Naive thymus-derived CD4-positive, alpha-beta T cell (primary cell): ENCODE measurements at regions not wholly inside any gene's neighbourhood (a gene's known extent, or its start where the extent isn't known, plus 50 kb on each side); places are given as distances from the start of the nearest gene placed in this dataset.
"Not testable (repeated sequence)": the region's sequence is repeated elsewhere in the genome, so short reads cannot be mapped to it uniquely, and the experiment has no call there.

Source experiments
- ATAC-seq: fragments of 150-1000 bp; cut with Tn5 transposase; 2 replicates; pipeline ENCODE4 v1.10.0; 2021; ENCODE audit warnings: mild to moderate bottlenecking, moderate library complexity
- CTCF ChIA-PET: fragments of 350-600 bp; sonication (Branson Sonifier 250); formaldehyde crosslinking; loops from one replicate; lab custom pipeline; 2021; ENCODE audit warnings: antibody characterized with exemption; lab: Charles Lee
- POLR2A ChIA-PET: fragments of 350-600 bp; sonication (Branson Sonifier 250); formaldehyde crosslinking; loops from one replicate; lab custom pipeline; 2021; ENCODE audit warnings: antibody characterized with exemption, inconsistent platforms; lab: Charles Lee
- DNase-seq, 9 donors: peaks; one replicate each; pipeline versions ENCODE4 v3.0.0 to v3.0.0-alpha.2; 2020 to 2022; ENCODE audit warnings: mixed read lengths in 1 of 9
- H3K27ac ChIP-seq: one replicate; pipeline ENCODE4 v1.7.0; 2013; ENCODE audit warnings: mild to moderate bottlenecking, low read depth, low read length, moderate library complexity
- H3K27me3 ChIP-seq, 2 donors: one replicate each; pipeline ENCODE4 v1.7.0; 2013; ENCODE audit warnings: low read length in 2 of 2, mild to moderate bottlenecking in 2 of 2, moderate library complexity in 2 of 2; ENCODE audit not compliant: control insufficient read depth in 2 of 2, insufficient read depth in 2 of 2
- H3K36me3 ChIP-seq, 3 experiments: 1 replicate in 2 of 3; 2 replicates in 1 of 3; pipeline ENCODE4 v1.7.0; 2013; ENCODE audit warnings: low read length in 3 of 3, mild to moderate bottlenecking in 3 of 3, moderate library complexity in 1 of 3; ENCODE audit not compliant: insufficient read depth in 3 of 3, control insufficient read depth in 2 of 3
- H3K4me1 ChIP-seq, 2 donors: one replicate each; pipeline ENCODE4 v1.7.0; 2013; ENCODE audit warnings: low read length in 2 of 2, mild to moderate bottlenecking in 2 of 2, moderate library complexity in 1 of 2; ENCODE audit not compliant: control insufficient read depth in 2 of 2, insufficient read depth in 2 of 2
- H3K4me3 ChIP-seq: 2 replicates; pipeline ENCODE4 v1.7.0; 2013; ENCODE audit warnings: mild to moderate bottlenecking, low read length
- H3K9me3 ChIP-seq, 3 experiments: 1 replicate in 2 of 3; 2 replicates in 1 of 3; pipeline ENCODE4 v1.7.0; 2013; ENCODE audit warnings: low read length in 3 of 3; ENCODE audit not compliant: control insufficient read depth in 2 of 3
- H3K27ac Mint-ChIP-seq, 9 donors: one replicate each; pipeline ENCODE4 v1.8.0; 2020 to 2022; ENCODE audit warnings: mixed read lengths in 9 of 9, mild to moderate bottlenecking in 8 of 9, moderate library complexity in 5 of 9, inconsistent platforms in 2 of 9
- H3K27me3 Mint-ChIP-seq, 5 donors: one replicate each; pipeline ENCODE4 v1.8.0; 2021 to 2022; ENCODE audit warnings: mixed read lengths in 5 of 5, mild to moderate bottlenecking in 1 of 5
- H3K36me3 Mint-ChIP-seq, 5 donors: one replicate each; pipeline ENCODE4 v1.8.0; 2020 to 2022; ENCODE audit warnings: mixed read lengths in 5 of 5, mild to moderate bottlenecking in 3 of 5, inconsistent platforms in 1 of 5
- H3K4me1 Mint-ChIP-seq, 7 donors: one replicate each; pipeline ENCODE4 v1.8.0; 2020 to 2022; ENCODE audit warnings: mixed read lengths in 7 of 7, mild to moderate bottlenecking in 3 of 7, inconsistent platforms in 1 of 7
- H3K4me3 Mint-ChIP-seq, 10 donors: one replicate each; pipeline ENCODE4 v1.8.0; 2020 to 2022; ENCODE audit warnings: mild to moderate bottlenecking in 10 of 10, mixed read lengths in 10 of 10, moderate library complexity in 6 of 10, inconsistent platforms in 2 of 10
- H3K9me3 Mint-ChIP-seq, 11 donors: one replicate each; pipeline ENCODE4 v1.8.0; 2020 to 2022; ENCODE audit warnings: mixed read lengths in 11 of 11, mild to moderate bottlenecking in 4 of 11, inconsistent platforms in 1 of 11, moderate library complexity in 1 of 11
- intact Hi-C, 2 donors: fragments of 100-400 bp; cut with micrococcal nuclease; formaldehyde crosslinking; loops; one replicate each; pipeline ENCODE4 v1.15.1; 2023

- H3K27ac Mint-ChIP-seq = no peak overlapping the region
- H3K4me1 ChIP-seq = no peaks in the 10 kb centered on the region
- H3K27me3 Mint-ChIP-seq = peaks cover 0 to 14% (median 0%) of the 10 kb centered on the region in 5 donors
- ChIA-PET CTCF (interaction anchor here (0.7 to 4.1 kb wide), 10 partner anchors 11 to 368 kb away, joined by 3 to 23 read pairs (median 4); no protein-coding TSS in a partner anchor), POLR2A (interaction anchor here (1.9 kb wide), 1 partner anchor 104 kb away, joined by 8 read pairs; no protein-coding TSS in a partner anchor)
- ATAC-seq (no peak), DNase-seq (no peak)
- H3K36me3 ChIP-seq = no peaks in the 10 kb centered on the region
- peaks cover 0 to 2% (median 0%) of the 10 kb centered on the region in 11 donors for H3K9me3 Mint-ChIP-seq
- H3K36me3 Mint-ChIP-seq = peaks cover 0 to 4% (median 0%) of the 10 kb centered on the region in 5 donors
- no peak overlapping the region for H3K27ac ChIP-seq
- intact Hi-C loops = loop anchor here (1.0 to 5.0 kb wide), 9 partner anchors 101 to 1856 kb away; partner anchors contain the start of gene CARS2 (in 1 of the 2)
- no peaks in the 10 kb centered on the region for H3K27me3 ChIP-seq
- no peak overlapping the region for H3K4me3 ChIP-seq
- peaks cover 0 to 17% (median 14%) of the 10 kb centered on the region in 7 donors for H3K4me1 Mint-ChIP-seq
- no peaks in the 10 kb centered on the region for H3K9me3 ChIP-seq
- no peak overlapping the region for H3K4me3 Mint-ChIP-seq
These were observed 96.1 kb downstream of the ANKRD10 start for GRCh38 chr13:110818747-110819146.

- peak; percentile 39 to 78 (median 66) for DNase-seq
- Histone ChIP-seq H3K27ac (no peak overlapping the region), H3K36me3 (no peaks in the 10 kb centered on the region), H3K4me3 (no peak overlapping the region), H3K27me3 (no peaks in the 10 kb centered on the region), H3K4me1 (no peaks in the 10 kb centered on the region), H3K9me3 (no peaks in the 10 kb centered on the region)
- peaks cover 0 to 3% (median 0%) of the 10 kb centered on the region in 11 donors for H3K9me3 Mint-ChIP-seq
- ATAC-seq = peak; percentile 95
- H3K27ac Mint-ChIP-seq = peak overlapping the region in 1 of 9 donors; percentile 72
- POLR2A ChIA-PET = no interaction called here
- peaks cover 0 to 17% (median 14%) of the 10 kb centered on the region in 7 donors for H3K4me1 Mint-ChIP-seq
- intact Hi-C loops = loop anchor here (1.0 to 5.0 kb wide), 9 partner anchors 102 to 1857 kb away; partner anchors contain the start of gene CARS2 (in 1 of the 2)
- peaks cover 0 to 4% (median 0%) of the 10 kb centered on the region in 5 donors for H3K36me3 Mint-ChIP-seq
- CTCF ChIA-PET = interaction anchor here (0.6 to 4.1 kb wide), 7 partner anchors 10 to 364 kb away, joined by 3 to 23 read pairs (median 6); no protein-coding TSS in a partner anchor
- H3K4me3 Mint-ChIP-seq = peak overlapping the region in 3 of 10 donors; percentile 16 to 21 (median 19)
- H3K27me3 Mint-ChIP-seq = peaks cover 0 to 13% (median 0%) of the 10 kb centered on the region in 5 donors
These were observed 95.5 kb downstream of the ANKRD10 start for GRCh38 chr13:110819203-110820014.

- CTCF ChIA-PET = interaction anchor here (0.6 to 4.1 kb wide), 2 partner anchors 9 to 137 kb away, joined by 5 to 23 read pairs; no protein-coding TSS in a partner anchor
- ATAC-seq (no peak), DNase-seq (no peak)
- Histone ChIP-seq H3K27me3 (no peaks in the 10 kb centered on the region), H3K36me3 (no peaks in the 10 kb centered on the region), H3K9me3 (no peaks in the 10 kb centered on the region), H3K4me3 (no peak overlapping the region), H3K4me1 (no peaks in the 10 kb centered on the region), H3K27ac (no peak overlapping the region)
- Mint-ChIP-seq H3K4me1 (peaks cover 0 to 17% (median 14%) of the 10 kb centered on the region in 7 donors), H3K27ac (no peak overlapping the region), H3K4me3 (no peak overlapping the region), H3K27me3 (peaks cover 0 to 12% (median 0%) of the 10 kb centered on the region in 5 donors), H3K36me3 (peaks cover 0 to 4% (median 0%) of the 10 kb centered on the region in 5 donors), H3K9me3 (peaks cover 0 to 4% (median 0%) of the 10 kb centered on the region in 11 donors)
- intact Hi-C loops = no loop called here
- POLR2A ChIA-PET = interaction anchor here (0.7 kb wide), 1 partner anchor 223 kb away, joined by 3 read pairs; no protein-coding TSS in a partner anchor
These were observed 94.5 kb downstream of the ANKRD10 start for GRCh38 chr13:110820322-110820721.

GRCh38 chr13:110821837-110822668 is 92.8 kb downstream of the ANKRD10 start:
- H3K27me3 ChIP-seq, H3K36me3 ChIP-seq, H3K4me1 ChIP-seq, H3K9me3 ChIP-seq, intact Hi-C loops, H3K36me3 Mint-ChIP-seq, ATAC-seq, H3K27ac ChIP-seq, CTCF ChIA-PET, H3K9me3 Mint-ChIP-seq: not testable (repeated sequence)
- H3K27ac Mint-ChIP-seq = peak overlapping the region in 6 of 9 donors; percentile 65 to 94 (median 74)
- peak overlapping the region; percentile 44 for H3K4me3 ChIP-seq
- peaks cover 0 to 10% (median 0%) of the 10 kb centered on the region in 5 donors for H3K27me3 Mint-ChIP-seq
- peak overlapping the region; percentile 53 to 91 (median 82) for H3K4me3 Mint-ChIP-seq
- peak in 2 of 9 donors; percentile 11 to 15 for DNase-seq
- peaks cover 0 to 17% (median 14%) of the 10 kb centered on the region in 7 donors for H3K4me1 Mint-ChIP-seq
- POLR2A ChIA-PET = interaction anchor here (0.5 kb wide), 1 partner anchor 176 kb away, joined by 4 read pairs; no protein-coding TSS in a partner anchor

GRCh38 chr13:110822669-110822945 is 92.3 kb downstream of the ANKRD10 start:
- peaks cover 0 to 4% (median 0%) of the 10 kb centered on the region in 11 donors for H3K9me3 Mint-ChIP-seq
- ATAC-seq = no peak
- CTCF ChIA-PET = no interaction called here

GRCh38 chr13:110824702-110825300 is 90.1 kb downstream of the ANKRD10 start:
- H3K27me3 Mint-ChIP-seq = no peaks in the 10 kb centered on the region
- intact Hi-C loops = no loop called here
- no peak overlapping the region for H3K4me3 ChIP-seq
- H3K4me1 ChIP-seq = no peaks in the 10 kb centered on the region
- no peak for DNase-seq
- H3K27ac ChIP-seq = no peak overlapping the region
- H3K27ac Mint-ChIP-seq = no peak overlapping the region
- ChIA-PET POLR2A (no interaction called here), CTCF (no interaction called here)
- H3K9me3 Mint-ChIP-seq = peaks cover 0 to 4% (median 0%) of the 10 kb centered on the region in 11 donors
- H3K9me3 ChIP-seq = no peaks in the 10 kb centered on the region
- no peak overlapping the region for H3K4me3 Mint-ChIP-seq
- ATAC-seq = no peak
- H3K4me1 Mint-ChIP-seq = peaks cover 0 to 11% (median 9%) of the 10 kb centered on the region in 7 donors
- H3K27me3 ChIP-seq = no peaks in the 10 kb centered on the region
- no peaks in the 10 kb centered on the region for H3K36me3 ChIP-seq
- H3K36me3 Mint-ChIP-seq = peaks cover 0 to 10% (median 3%) of the 10 kb centered on the region in 5 donors

More at GRCh38 chr13:110822669-110822945, 92.3 kb downstream of the ANKRD10 start:
- H3K36me3 ChIP-seq = no peaks in the 10 kb centered on the region
- POLR2A ChIA-PET = no interaction called here
- Mint-ChIP-seq H3K4me1 (peaks cover 0 to 17% (median 14%) of the 10 kb centered on the region in 7 donors), H3K27ac (peak overlapping the region in 6 of 9 donors; percentile 65 to 94 (median 74)), H3K36me3 (peaks cover 0 to 4% (median 0%) of the 10 kb centered on the region in 5 donors), H3K27me3 (peaks cover 0 to 10% (median 0%) of the 10 kb centered on the region in 5 donors), H3K4me3 (peak overlapping the region; percentile 48 to 91 (median 82))
- peak overlapping the region; percentile 44 for H3K4me3 ChIP-seq
- H3K27me3 ChIP-seq = no peaks in the 10 kb centered on the region
- peak in 2 of 9 donors; percentile 9 to 15 for DNase-seq
- H3K27ac ChIP-seq = no peak overlapping the region
- no peaks in the 10 kb centered on the region for H3K9me3 ChIP-seq
- intact Hi-C loops = no loop called here
- no peaks in the 10 kb centered on the region for H3K4me1 ChIP-seq
